GM13976 (cell line): ENCODE measurements at regions not wholly inside any gene's neighbourhood (a gene's known extent, or its start where the extent isn't known, plus 50 kb on each side); places are given as distances from the start of the nearest gene placed in this dataset.

Experiments used
- DNase-seq: peaks from one replicate; pipeline ENCODE4 v3.0.0; 2012; ENCODE audit warnings: low spot score
- CTCF ChIP-seq: IDR thresholded peaks from 2 replicates; pipeline ENCODE4 v1.5.1; 2012; ENCODE audit warnings: borderline replicate concordance, mild to moderate bottlenecking; ENCODE audit not compliant: insufficient read depth; ENCODE audit errors: extremely low read depth, missing control alignments, control extremely low read depth
- in situ Hi-C: fragments of 300-500 bp; cut with MboI; formaldehyde crosslinking; loops from one replicate; pipeline ENCODE4 v1.12.0; 2022; ENCODE audit warnings: low sequenced_read_pairs, mixed read lengths, inconsistent platforms; ENCODE audit not compliant: unreplicated experiment

- no peak for DNase-seq
- in situ Hi-C loops, result no loop called here
- TF ChIP-seq CTCF, result no peak
Measured at GRCh38 chr14:71179066-71179465, 271.8 kb downstream of the PCNX1 start.

- no peak for DNase-seq
- no peak for TF ChIP-seq CTCF
- in situ Hi-C loops, result no loop called here
Measured at GRCh38 chr14:71180397-71180796, 273.1 kb downstream of the PCNX1 start.

- no peak for DNase-seq
- TF ChIP-seq CTCF, result no peak
- in situ Hi-C loops, result no loop called here
Measured at GRCh38 chr14:71181215-71182003, 274.1 kb downstream of the PCNX1 start.

- no peak for TF ChIP-seq CTCF
- in situ Hi-C loops, result no loop called here
- DNase-seq, result no peak
Measured at GRCh38 chr14:71183876-71184689, 276.8 kb downstream of the PCNX1 start.

GRCh38 chr14:71185637-71186036, 278.4 kb downstream of the PCNX1 start:
- TF ChIP-seq CTCF, result no peak
- DNase-seq, result no peak
- in situ Hi-C loops, result no loop called here

- DNase-seq, result no peak
- TF ChIP-seq CTCF, result no peak
- in situ Hi-C loops, result no loop called here
Measured at GRCh38 chr14:71187633-71188356, 280.5 kb downstream of the PCNX1 start.
